H1 (cell line): ENCODE measurements at regions not wholly inside any gene's neighbourhood (a gene's known extent, or its start where the extent isn't known, plus 50 kb on each side); places are given as distances from the start of the nearest gene placed in this dataset.

Experiments
- GABPA ChIP-seq: IDR thresholded peaks from 2 replicates; pipeline ENCODE4 v1.6.1; 2011; ENCODE audit warnings: mild to moderate bottlenecking, low read length, moderate library complexity, borderline replicate concordance; ENCODE audit not compliant: insufficient read depth
- NRF1 ChIP-seq: IDR thresholded peaks from 2 replicates; pipeline ENCODE4 v1.6.1; 2011; ENCODE audit warnings: mild to moderate bottlenecking, low read depth, low read length, improper control_type of control experiment
- POLR2A ChIP-seq, 2 experiments: IDR thresholded peaks; 1 replicate in 1 of 2; 2 replicates in 1 of 2; pipeline ENCODE4 v1.6.1; 2011; ENCODE audit warnings: low read depth in 2 of 2, low read length in 2 of 2, mild to moderate bottlenecking in 2 of 2; ENCODE audit errors: control extremely low read depth in 1 of 2
- SP4 ChIP-seq: IDR thresholded peaks from 2 replicates; pipeline ENCODE4 v1.6.1; 2012; ENCODE audit warnings: low read length, inconsistent platforms
- YY1 ChIP-seq: IDR thresholded peaks from 2 replicates; pipeline ENCODE4 v1.6.1; 2011; ENCODE audit warnings: low read depth, mild to moderate bottlenecking, low read length
- TF ChIP-seq, protein P1 (sequence below), 3 experiments: IDR thresholded peaks; 1 replicate in 2 of 3; 2 replicates in 1 of 3; pipeline versions ENCODE4 v1.5.1 to v1.6.1; 2011; ENCODE audit warnings: low read length in 3 of 3, mild to moderate bottlenecking in 3 of 3, inconsistent platforms in 2 of 3, low read depth in 1 of 3, moderate library complexity in 1 of 3; ENCODE audit not compliant: insufficient read depth in 1 of 3; ENCODE audit errors: control extremely low read depth in 1 of 3
- TF ChIP-seq, protein P2 (sequence below): IDR thresholded peaks from 2 replicates; pipeline ENCODE4 v1.6.1; 2011; ENCODE audit warnings: low read length, improper control_type of control experiment

DNA sequence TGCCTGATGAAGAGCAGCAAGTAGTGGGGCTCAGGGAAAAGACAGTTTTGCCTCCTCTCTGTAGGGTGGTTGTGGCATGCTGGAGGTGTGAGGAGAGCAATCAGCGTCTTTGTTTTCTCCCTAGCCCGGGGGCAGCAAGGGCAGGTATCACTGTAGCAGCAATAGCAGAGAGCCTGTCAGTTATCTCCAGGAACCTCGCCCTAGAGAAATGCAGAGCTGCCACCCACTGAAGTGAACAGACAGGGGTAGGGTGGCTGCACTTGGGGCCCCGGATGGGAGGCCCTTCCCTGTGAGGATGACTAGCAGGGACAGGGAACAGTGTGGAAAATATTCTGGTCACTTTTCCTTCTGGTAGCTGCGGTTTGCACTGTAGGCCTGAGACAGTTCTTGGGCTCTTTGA is 886.5 kb downstream of the CDH8 start:
- TF ChIP-seq, protein P1, sequence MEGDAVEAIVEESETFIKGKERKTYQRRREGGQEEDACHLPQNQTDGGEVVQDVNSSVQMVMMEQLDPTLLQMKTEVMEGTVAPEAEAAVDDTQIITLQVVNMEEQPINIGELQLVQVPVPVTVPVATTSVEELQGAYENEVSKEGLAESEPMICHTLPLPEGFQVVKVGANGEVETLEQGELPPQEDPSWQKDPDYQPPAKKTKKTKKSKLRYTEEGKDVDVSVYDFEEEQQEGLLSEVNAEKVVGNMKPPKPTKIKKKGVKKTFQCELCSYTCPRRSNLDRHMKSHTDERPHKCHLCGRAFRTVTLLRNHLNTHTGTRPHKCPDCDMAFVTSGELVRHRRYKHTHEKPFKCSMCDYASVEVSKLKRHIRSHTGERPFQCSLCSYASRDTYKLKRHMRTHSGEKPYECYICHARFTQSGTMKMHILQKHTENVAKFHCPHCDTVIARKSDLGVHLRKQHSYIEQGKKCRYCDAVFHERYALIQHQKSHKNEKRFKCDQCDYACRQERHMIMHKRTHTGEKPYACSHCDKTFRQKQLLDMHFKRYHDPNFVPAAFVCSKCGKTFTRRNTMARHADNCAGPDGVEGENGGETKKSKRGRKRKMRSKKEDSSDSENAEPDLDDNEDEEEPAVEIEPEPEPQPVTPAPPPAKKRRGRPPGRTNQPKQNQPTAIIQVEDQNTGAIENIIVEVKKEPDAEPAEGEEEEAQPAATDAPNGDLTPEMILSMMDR (IDR thresholded peaks at IDR 0.05; ENCODE audit: control extremely low read depth in 1 of 3, insufficient read depth in 1 of 3, low read depth in 1 of 3, low read length in 3 of 3), result no peak
- no peak for TF ChIP-seq NRF1
- TF ChIP-seq SP4, result no peak
- TF ChIP-seq, protein P2, sequence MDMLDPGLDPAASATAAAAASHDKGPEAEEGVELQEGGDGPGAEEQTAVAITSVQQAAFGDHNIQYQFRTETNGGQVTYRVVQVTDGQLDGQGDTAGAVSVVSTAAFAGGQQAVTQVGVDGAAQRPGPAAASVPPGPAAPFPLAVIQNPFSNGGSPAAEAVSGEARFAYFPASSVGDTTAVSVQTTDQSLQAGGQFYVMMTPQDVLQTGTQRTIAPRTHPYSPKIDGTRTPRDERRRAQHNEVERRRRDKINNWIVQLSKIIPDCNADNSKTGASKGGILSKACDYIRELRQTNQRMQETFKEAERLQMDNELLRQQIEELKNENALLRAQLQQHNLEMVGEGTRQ, result no peak
- no peak for TF ChIP-seq GABPA
- TF ChIP-seq YY1, result no peak
- no peak for TF ChIP-seq POLR2A (IDR thresholded peaks at IDR 0.05; ENCODE audit: control extremely low read depth in 1 of 2, low read depth in 2 of 2, low read length in 2 of 2)
